H1 (cell line): ENCODE measurements at regions not wholly inside any gene's neighbourhood (a gene's known extent, or its start where the extent isn't known, plus 50 kb on each side); places are given as distances from the start of the nearest gene placed in this dataset.

ENCODE experiments used
- CTCF ChIA-PET: fragments of 300-600 bp; sonication (Branson Sonifier 250); formaldehyde crosslinking; loops from one replicate; lab custom pipeline; 2021; ENCODE audit not compliant: partially characterized antibody; lab: Charles Lee
- POLR2A ChIA-PET: fragments of 300-600 bp; sonication (Branson Sonifier 250); formaldehyde crosslinking; loops from one replicate; lab custom pipeline; 2021; ENCODE audit warnings: inconsistent platforms; ENCODE audit not compliant: partially characterized antibody; lab: Charles Lee
- DNase-seq, 2 experiments: peaks; one replicate each; pipeline versions ENCODE4 v3.0.0 to v3.0.0-alpha.2; 2010 to 2022; ENCODE audit warnings: low spot score in 2 of 2, low read depth in 1 of 2, mixed read lengths in 1 of 2
- FAIRE-seq: peaks from 2 replicates; lab custom pipeline; 2011; peaks lifted over from hg19 to GRCh38; lab: Jason Lieb, UNC
- H2AFZ ChIP-seq: 2 replicates; pipeline ENCODE4 v1.8.1; 2012; ENCODE audit warnings: low read length, inconsistent platforms
- H2AK5ac ChIP-seq: 2 replicates; pipeline ENCODE4 v1.6.1; 2013; ENCODE audit warnings: low read depth, low read length
- H2BK120ac ChIP-seq: replicated peaks from 2 replicates; pipeline ENCODE3; 2013; ENCODE audit warnings: low read depth, low read length, inconsistent platforms
- H2BK12ac ChIP-seq: 2 replicates; pipeline ENCODE4 v1.6.1; 2013; ENCODE audit warnings: low read depth, low read length
- H2BK15ac ChIP-seq: 2 replicates; pipeline ENCODE4 v1.6.1; 2013; ENCODE audit warnings: low read length
- H2BK20ac ChIP-seq: 2 replicates; pipeline ENCODE4 v1.6.1; 2013; ENCODE audit warnings: low read length
- H2BK5ac ChIP-seq: 2 replicates; pipeline ENCODE4 v1.6.1; 2013; ENCODE audit warnings: low read depth, low read length
- H3K14ac ChIP-seq: 2 replicates; pipeline ENCODE4 v1.6.1; 2013; ENCODE audit warnings: inconsistent platforms; ENCODE audit not compliant: insufficient read length
- H3K18ac ChIP-seq: 2 replicates; pipeline ENCODE4 v1.6.1; 2013; ENCODE audit warnings: low read length; ENCODE audit errors: extremely low read depth
- H3K23ac ChIP-seq: 2 replicates; pipeline ENCODE4 v1.6.1; 2013; ENCODE audit warnings: inconsistent platforms; ENCODE audit not compliant: insufficient read length
- H3K23me2 ChIP-seq: 2 replicates; pipeline ENCODE4 v1.6.1; 2013; ENCODE audit warnings: low read depth, low read length
- H3K27ac ChIP-seq: 2 replicates; pipeline ENCODE4 v1.6.1; 2011; ENCODE audit warnings: low read depth, low read length, inconsistent platforms
- H3K27me3 ChIP-seq, 4 experiments: replicated peaks in 1 of 4; 1 replicate in 1 of 4; 2 replicates in 3 of 4; pipeline versions ENCODE4 v1.6.1 to v1.8.1; 2011 to 2013; ENCODE audit warnings: low read length in 3 of 4, mild to moderate bottlenecking in 3 of 4, inconsistent platforms in 2 of 4, mixed read lengths in 2 of 4, moderate library complexity in 1 of 4; ENCODE audit not compliant: control insufficient read depth in 3 of 4, insufficient read depth in 3 of 4; ENCODE audit errors: extremely low read depth in 1 of 4
- H3K36me3 ChIP-seq, 4 experiments: 2 replicates each; pipeline versions ENCODE4 v1.6.1 to v1.8.1; 2011 to 2013; ENCODE audit warnings: mild to moderate bottlenecking in 4 of 4, low read length in 3 of 4, moderate library complexity in 2 of 4, control low read depth in 1 of 4, inconsistent platforms in 1 of 4; ENCODE audit not compliant: insufficient read depth in 4 of 4, control insufficient read depth in 2 of 4
- H3K4ac ChIP-seq: replicated peaks from 2 replicates; pipeline ENCODE3; 2013; ENCODE audit warnings: low read length, low read depth, mixed read lengths, inconsistent platforms; ENCODE audit not compliant: insufficient read length
- H3K4me1 ChIP-seq, 4 experiments: replicated peaks in 1 of 4; 1 replicate in 1 of 4; 2 replicates in 3 of 4; pipeline versions ENCODE4 v1.6.1 to v1.8.1; 2011 to 2013; ENCODE audit warnings: low read length in 3 of 4, inconsistent platforms in 2 of 4, mixed read lengths in 1 of 4; ENCODE audit not compliant: insufficient read depth in 4 of 4, control insufficient read depth in 3 of 4
- H3K4me2 ChIP-seq, 2 experiments: 2 replicates each; pipeline versions ENCODE4 v1.6.1 to v1.8.1; 2011 to 2013; ENCODE audit warnings: low read depth in 2 of 2, low read length in 2 of 2, control low read depth in 1 of 2, inconsistent platforms in 1 of 2, mild to moderate bottlenecking in 1 of 2; ENCODE audit not compliant: insufficient read depth in 1 of 2
- H3K4me3 ChIP-seq, 4 experiments: fragments of 200-600, 300-600 bp in 1 of 4; sonication (generic), shearing (Covaris generic), sonication (Bioruptor Twin) in 1 of 4; 2 replicates each; pipeline versions ENCODE4 v1.5.1 to v1.8.1; 2011 to 2016; ENCODE audit warnings: low read length in 4 of 4, low read depth in 3 of 4, control low read depth in 2 of 4, inconsistent platforms in 2 of 4, mild to moderate bottlenecking in 2 of 4, mixed read lengths in 1 of 4, moderate library complexity in 1 of 4; ENCODE audit not compliant: insufficient read depth in 2 of 4; ENCODE audit errors: extremely low read depth in 1 of 4
- H3K56ac ChIP-seq: replicated peaks from 2 replicates; pipeline ENCODE3; 2013; ENCODE audit warnings: low read depth, mild to moderate bottlenecking, mixed read lengths, low read length, inconsistent platforms; ENCODE audit not compliant: insufficient read length
- H3K79me1 ChIP-seq: 2 replicates; pipeline ENCODE4 v1.6.1; 2013; ENCODE audit warnings: low read depth, low read length, control low read depth
- H3K79me2 ChIP-seq, 2 experiments: 2 replicates each; pipeline versions ENCODE4 v1.6.1 to v1.8.1; 2012 to 2013; ENCODE audit warnings: low read length in 2 of 2, mild to moderate bottlenecking in 2 of 2, inconsistent platforms in 1 of 2; ENCODE audit not compliant: insufficient read depth in 2 of 2, control insufficient read depth in 1 of 2
- H3K9ac ChIP-seq, 4 experiments: replicated peaks in 1 of 4; 1 replicate in 1 of 4; 2 replicates in 3 of 4; pipeline versions ENCODE4 v1.6.1 to v1.8.1; 2011 to 2013; ENCODE audit warnings: low read depth in 3 of 4, low read length in 3 of 4, control low read depth in 2 of 4, mild to moderate bottlenecking in 2 of 4, moderate library complexity in 2 of 4, inconsistent platforms in 1 of 4; ENCODE audit errors: extremely low read depth in 1 of 4
- H3K9me3 ChIP-seq, 2 experiments: 2 replicates each; pipeline versions ENCODE4 v1.6.1 to v1.8.1; 2012 to 2013; ENCODE audit warnings: mild to moderate bottlenecking in 2 of 2, moderate library complexity in 2 of 2, control low read depth in 1 of 2, inconsistent platforms in 1 of 2, low read depth in 1 of 2, low read length in 1 of 2, mixed read lengths in 1 of 2; ENCODE audit not compliant: insufficient read depth in 2 of 2
- H4K20me1 ChIP-seq, 2 experiments: replicated peaks in 1 of 2; 2 replicates each; pipeline versions ENCODE3 to v1.8.1; 2011 to 2013; ENCODE audit warnings: inconsistent platforms in 2 of 2, low read length in 2 of 2, mild to moderate bottlenecking in 1 of 2; ENCODE audit not compliant: insufficient read depth in 2 of 2, control insufficient read depth in 1 of 2
- H4K5ac ChIP-seq: 2 replicates; pipeline ENCODE4 v1.6.1; 2013; ENCODE audit warnings: low read length, low read depth, mixed read lengths, inconsistent platforms; ENCODE audit not compliant: insufficient read length
- H4K8ac ChIP-seq: 2 replicates; pipeline ENCODE4 v1.8.0; 2013; ENCODE audit warnings: mild to moderate bottlenecking, moderate library complexity, low read length, inconsistent platforms; ENCODE audit not compliant: insufficient read depth; ENCODE audit errors: extremely low read depth
- H4K91ac ChIP-seq: replicated peaks from 2 replicates; pipeline ENCODE3; 2013; ENCODE audit warnings: low read length, mixed read lengths, inconsistent platforms; ENCODE audit not compliant: insufficient read length
- BRCA1 ChIP-seq: IDR thresholded peaks from 2 replicates; pipeline ENCODE4 v1.6.1; 2012; ENCODE audit warnings: low read depth, low read length, improper control_type of control experiment
- KDM1A ChIP-seq: fragments of 200-600, 300-600 bp; sonication (generic); IDR thresholded peaks from 2 replicates; pipeline ENCODE4 v1.7.1; 2016; ENCODE audit warnings: mild to moderate bottlenecking, low read length, borderline replicate concordance
- RBBP5 ChIP-seq: IDR thresholded peaks from 2 replicates; pipeline ENCODE4 v1.7.1; 2012; ENCODE audit warnings: low read depth, mild to moderate bottlenecking, inconsistent platforms, low read length, moderate library complexity, borderline replicate concordance
- RFX5 ChIP-seq: IDR thresholded peaks from 2 replicates; pipeline ENCODE4 v1.6.1; 2011; ENCODE audit warnings: low read depth, low read length, improper control_type of control experiment, borderline replicate concordance
- RNF2 ChIP-seq: fragments of 200-900, 300-1000 bp; sonication (generic); IDR thresholded peaks from 2 replicates; pipeline ENCODE4 v1.7.1; 2016; ENCODE audit warnings: borderline replicate concordance, low read depth, mild to moderate bottlenecking, antibody characterized with exemption, low read length; ENCODE audit not compliant: poor library complexity, severe bottlenecking; ENCODE audit errors: missing control alignments
- SUZ12 ChIP-seq: fragments of 200-600 bp; sonication (generic); IDR thresholded peaks from 2 replicates; pipeline ENCODE4 v1.6.1; 2012; ENCODE audit warnings: mild to moderate bottlenecking, inconsistent platforms, low read length, moderate library complexity, mixed read lengths
- TAF7 ChIP-seq: optimal IDR thresholded peaks from 2 replicates; pipeline ENCODE3; 2011; ENCODE audit warnings: low read depth, mild to moderate bottlenecking, inconsistent platforms, low read length, moderate library complexity, borderline replicate concordance
- TEAD4 ChIP-seq: IDR thresholded peaks from 2 replicates; pipeline ENCODE4 v1.6.1; 2012; ENCODE audit warnings: low read depth, low read length, inconsistent platforms, mixed read lengths
- YY1 ChIP-seq: IDR thresholded peaks from 2 replicates; pipeline ENCODE4 v1.6.1; 2011; ENCODE audit warnings: low read depth, mild to moderate bottlenecking, low read length
- WGBS, 2 experiments: shearing (Covaris generic) in 1 of 2; methylation state at CpG; one replicate each; pipeline versions ENCODE4 v1.1.6 to v1.1.7; 2013 to 2015; ENCODE audit warnings: low lambda C conversion rate in 2 of 2, mixed read lengths in 2 of 2, inconsistent platforms in 1 of 2, low coverage in 1 of 2, missing lambda C conversion rate in 1 of 2; ENCODE audit not compliant: insufficient replicate concordance in 2 of 2, insufficient coverage in 1 of 2, insufficient read length in 1 of 2; ENCODE audit errors: extremely low coverage in 1 of 2, missing lambda C conversion rate in 1 of 2; 5-methylcytosine and 5-hydroxymethylcytosine counted together
- TF ChIP-seq, protein P1 (sequence below), 3 experiments: IDR thresholded peaks; 1 replicate in 2 of 3; 2 replicates in 1 of 3; pipeline versions ENCODE4 v1.5.1 to v1.6.1; 2011; ENCODE audit warnings: low read length in 3 of 3, mild to moderate bottlenecking in 3 of 3, inconsistent platforms in 2 of 3, low read depth in 1 of 3, moderate library complexity in 1 of 3; ENCODE audit not compliant: insufficient read depth in 1 of 3; ENCODE audit errors: control extremely low read depth in 1 of 3

DNA sequence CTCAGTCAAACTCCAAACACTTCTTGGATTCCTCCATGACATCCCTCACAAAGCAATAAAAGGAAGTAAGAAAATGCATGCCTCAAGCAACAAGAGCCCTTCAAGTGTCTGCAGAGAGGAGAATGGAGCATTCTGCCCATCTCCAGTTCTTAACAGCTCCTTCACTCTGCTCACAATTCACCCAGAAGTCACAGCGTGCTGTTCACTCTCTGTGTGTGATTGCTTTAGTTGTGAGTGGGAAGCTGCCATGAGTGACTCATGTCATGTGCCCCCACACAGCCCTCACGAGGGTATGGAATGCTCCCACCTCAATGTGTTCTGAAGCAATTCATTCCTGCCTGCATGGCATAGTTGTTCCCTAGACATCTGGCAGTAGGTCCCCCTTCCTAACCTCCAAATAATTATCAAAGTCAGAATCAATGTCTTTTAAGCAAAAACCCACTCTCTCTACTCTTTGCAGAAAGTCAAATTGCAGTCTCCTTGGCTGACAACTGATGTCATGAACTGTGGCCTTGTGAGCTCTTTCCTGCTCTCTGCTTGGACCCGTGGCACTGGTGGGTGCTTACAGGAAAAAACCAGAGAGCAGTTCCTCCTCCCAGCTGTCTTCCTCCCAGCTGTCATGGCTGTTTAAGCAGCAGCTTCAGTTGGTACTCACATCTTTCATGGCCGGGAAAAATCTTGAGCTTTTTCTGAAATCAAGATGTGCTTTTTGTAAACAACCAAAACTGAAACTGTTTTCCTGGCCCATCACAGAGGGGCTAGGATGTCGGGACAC is 112.1 kb upstream of the SPON1 start:
- no peaks in the 10 kb centered on the region for H3K23me2 ChIP-seq
- H4K20me1 ChIP-seq, result no peaks in the 10 kb centered on the region
- no peak overlapping the region for H3K27ac ChIP-seq
- H2BK15ac ChIP-seq, result no peak overlapping the region
- no peaks in the 10 kb centered on the region for H3K4me1 ChIP-seq
- ChIA-PET POLR2A (no interaction called here), CTCF (interaction anchor here (0.5 to 1.9 kb wide), 5 partner anchors 15 to 115 kb away, joined by 3 to 9 read pairs (median 4); no protein-coding TSS in a partner anchor)
- peak overlapping the region; percentile 42; the same call in 1 of the 2 replicates for H2AFZ ChIP-seq
- H3K4me2 ChIP-seq, result no peak overlapping the region
- H3K14ac ChIP-seq, result no peak overlapping the region
- no peaks in the 10 kb centered on the region for H3K27me3 ChIP-seq
- no peak overlapping the region for H2BK20ac ChIP-seq
- no peak overlapping the region for H3K4me3 ChIP-seq
- H3K23ac ChIP-seq, result no peak overlapping the region
- no peak overlapping the region for H2BK12ac ChIP-seq
- H3K18ac ChIP-seq, result no peak overlapping the region
- no peak for FAIRE-seq
- no peak overlapping the region for H4K8ac ChIP-seq
- H3K9me3 ChIP-seq, result no peaks in the 10 kb centered on the region
- H3K56ac ChIP-seq, result no peak overlapping the region
- H2BK120ac ChIP-seq, result no peak overlapping the region
- no peak overlapping the region for H4K91ac ChIP-seq
- H3K36me3 ChIP-seq, result no peaks in the 10 kb centered on the region
- H3K9ac ChIP-seq, result no peak overlapping the region
- 92% methylated on average over 5 of the region's 5 CpGs; no CpG with 5 or more reads in 1 of the 2 experiments for WGBS, 2 experiments
- no peaks in the 10 kb centered on the region for H3K79me1 ChIP-seq
- H3K79me2 ChIP-seq, result no peaks in the 10 kb centered on the region
- DNase-seq, result no peak
- no peak overlapping the region for H2AK5ac ChIP-seq
- H3K4ac ChIP-seq, result no peak overlapping the region
- no peak overlapping the region for H2BK5ac ChIP-seq
- no peak overlapping the region for H4K5ac ChIP-seq
- TF ChIP-seq TEAD4 (no peak), RBBP5 (no peak), YY1 (no peak), BRCA1 (no peak), TAF7 (no peak), RNF2 (no peak), SUZ12 (no peak), RFX5 (no peak), KDM1A (no peak)
- TF ChIP-seq, protein P1, sequence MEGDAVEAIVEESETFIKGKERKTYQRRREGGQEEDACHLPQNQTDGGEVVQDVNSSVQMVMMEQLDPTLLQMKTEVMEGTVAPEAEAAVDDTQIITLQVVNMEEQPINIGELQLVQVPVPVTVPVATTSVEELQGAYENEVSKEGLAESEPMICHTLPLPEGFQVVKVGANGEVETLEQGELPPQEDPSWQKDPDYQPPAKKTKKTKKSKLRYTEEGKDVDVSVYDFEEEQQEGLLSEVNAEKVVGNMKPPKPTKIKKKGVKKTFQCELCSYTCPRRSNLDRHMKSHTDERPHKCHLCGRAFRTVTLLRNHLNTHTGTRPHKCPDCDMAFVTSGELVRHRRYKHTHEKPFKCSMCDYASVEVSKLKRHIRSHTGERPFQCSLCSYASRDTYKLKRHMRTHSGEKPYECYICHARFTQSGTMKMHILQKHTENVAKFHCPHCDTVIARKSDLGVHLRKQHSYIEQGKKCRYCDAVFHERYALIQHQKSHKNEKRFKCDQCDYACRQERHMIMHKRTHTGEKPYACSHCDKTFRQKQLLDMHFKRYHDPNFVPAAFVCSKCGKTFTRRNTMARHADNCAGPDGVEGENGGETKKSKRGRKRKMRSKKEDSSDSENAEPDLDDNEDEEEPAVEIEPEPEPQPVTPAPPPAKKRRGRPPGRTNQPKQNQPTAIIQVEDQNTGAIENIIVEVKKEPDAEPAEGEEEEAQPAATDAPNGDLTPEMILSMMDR (IDR thresholded peaks at IDR 0.05; ENCODE audit: control extremely low read depth in 1 of 3, insufficient read depth in 1 of 3, low read depth in 1 of 3, low read length in 3 of 3), result no peak
